Hepatocyte (in vitro differentiated cells): ENCODE measurements at regions not wholly inside any gene's neighbourhood (a gene's known extent, or its start where the extent isn't known, plus 50 kb on each side); places are given as distances from the start of the nearest gene placed in this dataset.

Source experiments
- DNase-seq: peaks from one replicate; pipeline ENCODE4 v3.0.0-alpha.2; 2016; ENCODE audit warnings: low spot score
- H2AFZ ChIP-seq: fragments of 200-600 bp; sonication (generic); 2 replicates; pipeline ENCODE4 v1.6.0; 2016; ENCODE audit warnings: antibody characterized with exemption, mild to moderate bottlenecking
- H3K27ac ChIP-seq: fragments of 200-600 bp; sonication (generic); 2 replicates; pipeline ENCODE4 v1.5.1; 2016; ENCODE audit warnings: mild to moderate bottlenecking
- H3K27me3 ChIP-seq: fragments of 200-600 bp; sonication (generic); 2 replicates; pipeline ENCODE4 v1.6.1; 2016
- H3K36me3 ChIP-seq: fragments of 200-600 bp; sonication (generic); replicated peaks from 2 replicates; pipeline ENCODE4 v1.5.1; 2016; ENCODE audit warnings: low read depth; ENCODE audit not compliant: insufficient read depth
- H3K4me1 ChIP-seq: fragments of 200-600 bp; sonication (generic); 2 replicates; pipeline ENCODE4 v1.5.1; 2016; ENCODE audit warnings: mild to moderate bottlenecking, moderate library complexity; ENCODE audit not compliant: insufficient read depth
- H3K4me2 ChIP-seq: fragments of 200-600 bp; sonication (generic); 2 replicates; pipeline ENCODE4 v1.6.0; 2016
- H3K4me3 ChIP-seq: fragments of 200-600 bp; sonication (generic); 2 replicates; pipeline ENCODE4 v1.5.1; 2016; ENCODE audit warnings: mild to moderate bottlenecking
- H3K79me2 ChIP-seq: fragments of 200-600 bp; sonication (generic); 2 replicates; pipeline ENCODE4 v1.6.0; 2017; ENCODE audit warnings: mild to moderate bottlenecking
- H3K9me2 ChIP-seq: fragments of 200-600 bp; sonication (generic); replicated peaks from 2 replicates; pipeline ENCODE4 v1.6.0; 2017; ENCODE audit warnings: mild to moderate bottlenecking; ENCODE audit not compliant: insufficient read depth
- H3K9me3 ChIP-seq: fragments of 200-600 bp; sonication (generic); 2 replicates; pipeline ENCODE4 v1.5.1; 2016; ENCODE audit warnings: low read depth, mild to moderate bottlenecking
- H4K20me1 ChIP-seq: fragments of 200-600 bp; sonication (generic); 2 replicates; pipeline ENCODE4 v1.6.0; 2016; ENCODE audit warnings: mild to moderate bottlenecking; ENCODE audit not compliant: insufficient read depth, poor library complexity, severe bottlenecking
- EZH2 ChIP-seq: fragments of 200-600 bp; sonication (generic); IDR thresholded peaks from 2 replicates; pipeline ENCODE4 v1.6.1; 2016; ENCODE audit warnings: antibody characterized with exemption, mild to moderate bottlenecking, borderline replicate concordance
- EZH2phosphoT487 ChIP-seq: fragments of 200-600 bp; sonication (generic); IDR thresholded peaks from one replicate; pipeline ENCODE4 v1.6.1; 2018; ENCODE audit warnings: antibody characterized with exemption, mild to moderate bottlenecking, low read depth, moderate library complexity; ENCODE audit not compliant: unreplicated experiment, severe bottlenecking
- WGBS: methylation state at CpG from one replicate; pipeline ENCODE4 v1.1.6; 2016; ENCODE audit warnings: low lambda C conversion rate; ENCODE audit errors: missing lambda C conversion rate; 5-methylcytosine and 5-hydroxymethylcytosine counted together
- TF ChIP-seq, protein P1 (sequence below): fragments of 200-600 bp; sonication (generic); IDR thresholded peaks from 2 replicates; pipeline ENCODE4 v1.5.1; 2016; ENCODE audit warnings: antibody characterized with exemption, mild to moderate bottlenecking; ENCODE audit not compliant: poor library complexity

DNA sequence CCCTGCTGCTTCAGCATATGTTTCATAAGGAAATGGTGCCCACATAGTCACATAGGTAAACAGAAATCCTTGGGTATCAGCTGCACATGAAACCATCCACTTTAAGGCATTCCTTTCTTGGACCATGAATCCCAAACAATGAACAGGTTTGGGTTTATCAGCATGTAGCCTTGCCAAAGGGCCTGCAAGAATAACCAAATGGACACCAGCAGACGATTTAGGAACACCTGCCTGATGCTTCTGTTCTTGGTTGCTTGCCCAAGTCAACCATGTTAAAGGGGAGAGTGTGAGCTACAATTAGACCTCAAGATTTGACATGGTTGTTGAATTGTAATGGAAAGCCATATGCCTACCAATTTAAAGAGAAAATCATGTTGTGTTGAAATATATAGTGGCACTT, 1342.7 kb upstream of the PIK3C3 start:
- Histone ChIP-seq H3K9me2 (no peaks in the 10 kb centered on the region), H3K4me1 (no peaks in the 10 kb centered on the region), H3K27me3 (no peaks in the 10 kb centered on the region), H3K27ac (no peak overlapping the region), H4K20me1 (no peaks in the 10 kb centered on the region), H3K4me2 (no peak overlapping the region), H3K4me3 (no peak overlapping the region), H3K36me3 (no peaks in the 10 kb centered on the region), H2AFZ (no peak overlapping the region), H3K9me3 (no peaks in the 10 kb centered on the region), H3K79me2 (no peaks in the 10 kb centered on the region)
- WGBS: 84% methylated on average over 1 of the region's 1 CpG
- DNase-seq: no peak
- TF ChIP-seq EZH2phosphoT487 (no peak), EZH2 (no peak)
- TF ChIP-seq, protein P1, sequence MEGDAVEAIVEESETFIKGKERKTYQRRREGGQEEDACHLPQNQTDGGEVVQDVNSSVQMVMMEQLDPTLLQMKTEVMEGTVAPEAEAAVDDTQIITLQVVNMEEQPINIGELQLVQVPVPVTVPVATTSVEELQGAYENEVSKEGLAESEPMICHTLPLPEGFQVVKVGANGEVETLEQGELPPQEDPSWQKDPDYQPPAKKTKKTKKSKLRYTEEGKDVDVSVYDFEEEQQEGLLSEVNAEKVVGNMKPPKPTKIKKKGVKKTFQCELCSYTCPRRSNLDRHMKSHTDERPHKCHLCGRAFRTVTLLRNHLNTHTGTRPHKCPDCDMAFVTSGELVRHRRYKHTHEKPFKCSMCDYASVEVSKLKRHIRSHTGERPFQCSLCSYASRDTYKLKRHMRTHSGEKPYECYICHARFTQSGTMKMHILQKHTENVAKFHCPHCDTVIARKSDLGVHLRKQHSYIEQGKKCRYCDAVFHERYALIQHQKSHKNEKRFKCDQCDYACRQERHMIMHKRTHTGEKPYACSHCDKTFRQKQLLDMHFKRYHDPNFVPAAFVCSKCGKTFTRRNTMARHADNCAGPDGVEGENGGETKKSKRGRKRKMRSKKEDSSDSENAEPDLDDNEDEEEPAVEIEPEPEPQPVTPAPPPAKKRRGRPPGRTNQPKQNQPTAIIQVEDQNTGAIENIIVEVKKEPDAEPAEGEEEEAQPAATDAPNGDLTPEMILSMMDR: no peak

DNA sequence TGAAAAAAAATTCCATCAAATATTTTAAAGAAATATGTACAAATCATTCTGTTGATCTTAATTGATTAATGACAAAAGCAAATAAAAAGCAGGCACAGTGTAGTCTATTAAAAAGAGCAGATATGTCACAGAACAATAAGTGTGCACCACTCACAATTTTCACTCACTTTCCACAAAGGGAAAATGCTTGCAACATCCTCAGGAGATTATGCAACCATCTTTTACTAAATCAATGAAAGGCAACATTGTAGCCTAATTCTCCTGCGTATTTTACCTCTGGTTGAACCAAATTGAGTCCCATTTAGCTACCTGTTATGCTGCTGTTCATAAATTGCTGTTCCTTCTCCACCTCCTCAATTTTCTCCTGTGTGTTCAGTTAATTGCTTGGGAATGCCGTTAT, 1346.8 kb upstream of the PIK3C3 start:
- H3K27me3 ChIP-seq: no peaks in the 10 kb centered on the region
- H3K36me3 ChIP-seq: no peaks in the 10 kb centered on the region
- no peak overlapping the region for H2AFZ ChIP-seq
- no peak for DNase-seq
- no peak overlapping the region for H3K27ac ChIP-seq
- TF ChIP-seq, protein P1: no peak
- TF ChIP-seq EZH2phosphoT487 (no peak), EZH2 (no peak)
- H3K4me1 ChIP-seq: no peaks in the 10 kb centered on the region
- H4K20me1 ChIP-seq: no peaks in the 10 kb centered on the region
- H3K79me2 ChIP-seq: no peaks in the 10 kb centered on the region
- no peak overlapping the region for H3K4me2 ChIP-seq
- 86% methylated on average over 2 of the region's 2 CpGs for WGBS
- no peak overlapping the region for H3K4me3 ChIP-seq
- H3K9me2 ChIP-seq: no peaks in the 10 kb centered on the region
- H3K9me3 ChIP-seq: no peaks in the 10 kb centered on the region

- WGBS: 63% methylated on average over 6 of the region's 6 CpGs
- H3K9me2 ChIP-seq: no peaks in the 10 kb centered on the region
- TF ChIP-seq EZH2phosphoT487 (no peak), EZH2 (no peak)
- TF ChIP-seq, protein P1: no peak
Observed at GRCh38 chr18:40607542-40608148, 1347.4 kb upstream of the PIK3C3 start.

More at GRCh38 chr18:40607542-40608148, 1347.4 kb upstream of the PIK3C3 start:
- Histone ChIP-seq H3K27ac (no peak overlapping the region), H2AFZ (no peak overlapping the region), H3K27me3 (no peaks in the 10 kb centered on the region), H3K79me2 (no peaks in the 10 kb centered on the region), H3K36me3 (no peaks in the 10 kb centered on the region), H3K4me2 (no peak overlapping the region), H3K4me1 (no peaks in the 10 kb centered on the region), H3K4me3 (no peak overlapping the region), H3K9me3 (no peaks in the 10 kb centered on the region), H4K20me1 (no peaks in the 10 kb centered on the region)
- no peak for DNase-seq
